Motor neuron (in vitro differentiated cells): ENCODE measurements at regions not wholly inside any gene's neighbourhood (a gene's known extent, or its start where the extent isn't known, plus 50 kb on each side); places are given as distances from the start of the nearest gene placed in this dataset.
A peak's percentile ranks its signal among the peaks of the same experiment; 100 is the strongest.
"Not testable (repeated sequence)": the region's sequence is repeated elsewhere in the genome, so short reads cannot be mapped to it uniquely, and the experiment has no call there.

ENCODE experiments used
- ATAC-seq, 8 experiments: fragments of 200-7000 bp; cut with Tn5 transposase; replicated peaks in 6 of 8; 2 replicates each; pipeline ENCODE4 v1.8.0; 2021; ENCODE audit warnings: mild to moderate bottlenecking in 8 of 8, moderate library complexity in 8 of 8
- H3K27ac ChIP-seq, 2 donors: fragments of 250-450 bp; sonication (Bioruptor Pico); 2 replicates each; pipeline ENCODE4 v1.9.0; 2021; ENCODE audit warnings: antibody characterized with exemption in 2 of 2, mild to moderate bottlenecking in 2 of 2, moderate library complexity in 1 of 2
- H3K4me1 ChIP-seq, 2 donors: fragments of 250-450 bp; sonication (Bioruptor Pico); replicated peaks in 1 of 2; 2 replicates each; pipeline ENCODE4 v1.6.1; 2021; ENCODE audit warnings: antibody characterized with exemption in 2 of 2, mild to moderate bottlenecking in 2 of 2, moderate library complexity in 1 of 2
- H3K4me3 ChIP-seq, 5 donors: fragments of 250-450 bp; sonication (Bioruptor Pico); 2 replicates each; pipeline ENCODE4 v1.9.0; 2021; ENCODE audit warnings: antibody characterized with exemption in 5 of 5, mild to moderate bottlenecking in 5 of 5, moderate library complexity in 4 of 5
- WGBS, 10 experiments: fragments of 450-650 bp; shearing (Covaris generic); methylation state at CpG; one replicate each; pipeline ENCODE4 v1.0.0; 2022; 5-methylcytosine and 5-hydroxymethylcytosine counted together
- in situ Hi-C, 9 experiments: fragments of 400-800 bp; cut with MboI; loops; one replicate each; pipeline ENCODE4 v1.15.0; 2021; ENCODE audit warnings: low sequenced_read_pairs in 9 of 9, low pct_unique_long_range_greater_than_20kb in 2 of 9; ENCODE audit not compliant: unreplicated experiment in 9 of 9

DNA sequence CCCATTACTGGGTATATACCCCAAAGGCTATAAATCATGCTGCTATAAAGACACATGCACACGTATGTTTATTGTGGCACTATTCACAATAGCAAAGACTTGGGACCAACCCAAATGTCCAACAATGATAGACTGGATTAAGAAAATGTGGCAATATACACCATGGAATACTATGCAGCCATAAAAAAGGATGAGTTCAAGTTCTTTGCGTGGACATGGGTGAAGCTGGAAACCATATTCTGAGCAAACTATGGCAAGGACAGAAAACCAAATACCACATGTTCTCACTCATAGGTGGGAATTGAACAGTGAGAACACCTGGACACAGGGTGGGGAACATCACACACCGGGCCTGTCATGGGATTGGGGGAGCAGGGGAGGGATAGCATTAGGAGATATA is 54.4 kb upstream of the MUCL1 start:
- H3K4me1 ChIP-seq, H3K4me3 ChIP-seq, H3K27ac ChIP-seq, in situ Hi-C loops, ATAC-seq: not testable (repeated sequence)
- WGBS, 10 experiments = 8 to 100% (median 92%) methylated on average over 1 to 2 of the region's 3 CpGs; no CpG with 5 or more reads in 3 of the 10 experiments

DNA sequence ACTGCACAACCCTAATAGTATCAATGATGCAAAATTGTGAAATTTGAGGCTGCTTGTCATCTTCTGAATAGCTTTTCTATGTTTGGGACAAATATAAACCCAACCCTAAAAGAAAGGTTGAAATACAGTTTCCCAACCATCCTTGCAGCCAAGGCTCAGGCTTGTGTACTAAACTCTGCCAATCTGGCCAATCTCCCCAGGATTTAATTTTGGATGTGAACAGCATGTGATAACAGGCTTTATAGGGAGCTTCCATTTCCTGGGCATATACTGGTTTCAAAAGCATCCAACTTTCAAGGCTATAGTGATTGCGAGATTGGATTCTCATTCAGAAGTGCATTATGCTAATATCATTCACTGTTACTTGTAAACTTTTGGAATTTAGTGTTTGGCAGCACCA is 55.7 kb upstream of the MUCL1 start:
- Histone ChIP-seq H3K4me1 (no peaks in the 10 kb centered on the region), H3K4me3 (no peak overlapping the region), H3K27ac (no peak overlapping the region)
- no peak for ATAC-seq
- in situ Hi-C loops = no loop called here
- WGBS, 10 experiments = 14 to 100% (median 94%) methylated on average over 1 of the region's 1 CpG; no CpG with 5 or more reads in 6 of the 10 experiments

DNA sequence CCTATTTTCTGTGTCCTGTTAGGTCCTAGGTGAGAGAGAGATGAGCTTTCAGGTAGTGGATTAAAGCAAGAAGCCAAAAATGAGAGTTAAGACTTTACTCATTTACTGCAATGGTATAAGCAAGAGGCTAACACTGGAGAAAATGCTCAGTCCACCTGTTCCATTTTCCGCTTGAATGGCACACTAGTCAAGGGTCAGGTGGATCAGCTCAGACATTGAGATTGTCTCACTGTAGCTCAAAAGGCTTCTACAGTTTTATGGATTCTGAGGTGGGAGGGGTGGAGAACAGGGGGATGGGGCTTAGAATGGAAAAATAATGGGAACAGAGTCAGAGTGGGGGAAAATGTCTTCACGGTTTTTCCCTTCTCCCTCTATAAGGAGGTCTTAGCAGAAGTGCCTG is 57.3 kb upstream of the MUCL1 start:
- Histone ChIP-seq H3K4me3 (no peak overlapping the region), H3K4me1 (no peaks in the 10 kb centered on the region), H3K27ac (no peak overlapping the region)
- 40 to 100% (median 65%) methylated on average over 1 to 2 of the region's 2 CpGs; no CpG with 5 or more reads in 6 of the 10 experiments for WGBS, 10 experiments
- no peak for ATAC-seq
- in situ Hi-C loops = no loop called here

DNA sequence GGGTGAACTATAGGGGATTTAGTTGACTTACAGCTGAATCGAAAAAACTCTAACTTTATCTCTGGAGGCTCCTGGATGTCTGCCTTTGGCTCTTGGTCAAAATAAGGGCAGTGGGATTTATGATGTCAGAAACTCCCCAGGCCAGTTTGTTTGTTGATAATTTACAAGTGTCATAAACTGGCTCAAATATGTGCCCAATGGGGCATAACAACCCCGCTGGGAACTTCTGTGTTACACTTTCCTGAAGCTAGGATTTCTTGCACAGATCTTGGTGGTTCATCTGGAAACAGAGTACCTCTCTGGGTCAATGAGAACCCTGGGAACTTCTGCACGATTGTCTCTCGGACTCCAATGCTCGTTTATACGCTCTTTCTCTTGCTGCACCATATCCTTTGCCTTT is 58.7 kb upstream of the MUCL1 start:
- Histone ChIP-seq H3K27ac (no peak overlapping the region), H3K4me3 (no peak overlapping the region), H3K4me1 (no peaks in the 10 kb centered on the region)
- in situ Hi-C loops = no loop called here
- 0 to 90% (median 70%) methylated on average over 1 to 6 of the region's 6 CpGs for WGBS, 10 experiments
- no peak for ATAC-seq

DNA sequence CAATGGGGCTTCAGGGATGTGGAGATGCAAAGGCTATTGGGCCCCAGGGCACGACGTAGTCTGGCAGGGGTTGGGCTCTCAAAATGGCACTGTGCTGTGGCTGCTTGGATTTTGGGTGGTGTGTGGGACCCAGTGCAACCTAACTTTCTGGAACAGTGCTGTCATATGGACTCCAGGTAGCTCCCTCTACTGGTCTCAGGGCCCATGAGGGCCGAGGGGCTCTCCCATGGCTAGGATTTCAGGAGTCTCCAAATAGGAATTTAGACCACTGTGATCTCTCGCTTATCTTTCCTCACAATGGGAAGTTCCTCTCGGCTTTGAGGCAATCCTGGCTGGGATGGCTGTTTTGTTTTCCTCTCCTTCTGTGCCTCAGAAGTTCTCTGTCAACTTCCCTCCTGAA is 68.2 kb upstream of the MUCL1 start:
- H3K4me3 ChIP-seq = no peak overlapping the region
- no peak overlapping the region for H3K27ac ChIP-seq
- WGBS, 10 experiments = 0 to 100% (median 79%) methylated on average over 1 to 5 of the region's 5 CpGs; no CpG with 5 or more reads in 5 of the 10 experiments
- H3K4me1 ChIP-seq = no peaks in the 10 kb centered on the region
- no peak for ATAC-seq
- in situ Hi-C loops = no loop called here

DNA sequence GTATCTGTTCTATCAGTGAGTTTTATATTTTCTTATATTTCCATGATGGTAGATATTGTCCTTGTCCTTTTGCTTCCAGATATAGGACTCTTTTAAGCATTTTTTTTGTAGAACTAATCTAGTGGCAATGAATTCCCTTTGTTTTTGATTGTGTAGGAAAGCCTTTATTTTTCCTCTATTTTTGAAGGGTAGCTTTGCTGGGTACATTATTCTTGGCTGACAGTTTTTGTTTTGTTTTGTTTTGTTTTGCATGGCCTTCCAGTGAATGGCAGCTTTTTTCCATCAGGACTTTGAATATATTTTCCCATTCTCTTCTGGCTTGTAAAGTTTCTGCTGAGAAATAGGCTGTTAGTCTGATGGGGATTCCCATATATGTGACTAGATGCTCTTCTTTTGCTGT is 70.2 kb upstream of the MUCL1 start:
- no peak overlapping the region for H3K4me3 ChIP-seq
- no peak for ATAC-seq
- H3K27ac ChIP-seq = no peak overlapping the region
- in situ Hi-C loops = no loop called here
- H3K4me1 ChIP-seq = no peaks in the 10 kb centered on the region

DNA sequence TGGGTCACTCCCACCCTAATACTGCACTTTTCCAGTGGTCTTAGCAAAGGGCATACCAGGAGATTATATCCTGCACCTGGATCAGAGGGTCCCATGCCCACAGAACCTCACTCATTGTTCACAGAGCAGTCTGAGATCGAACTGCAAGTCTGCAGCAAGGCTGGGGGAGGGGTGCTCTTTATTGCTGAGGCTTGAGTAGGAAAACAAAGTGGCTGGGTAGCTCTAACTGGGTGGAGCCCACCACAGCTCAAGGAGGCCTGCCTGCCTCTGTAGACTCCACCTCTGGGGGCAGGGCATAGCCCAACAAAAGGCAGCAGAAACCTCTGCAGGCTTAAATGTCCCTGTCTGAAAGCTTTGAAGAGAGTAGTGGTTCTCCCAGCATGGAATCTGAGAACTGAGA is 77.3 kb upstream of the MUCL1 start:
- H3K27ac ChIP-seq, H3K4me3 ChIP-seq, H3K4me1 ChIP-seq, ATAC-seq, in situ Hi-C loops: not testable (repeated sequence)
- WGBS, 10 experiments = 20 to 67% (median 50%) methylated on average over 1 of the region's 1 CpG; no CpG with 5 or more reads in 7 of the 10 experiments

DNA sequence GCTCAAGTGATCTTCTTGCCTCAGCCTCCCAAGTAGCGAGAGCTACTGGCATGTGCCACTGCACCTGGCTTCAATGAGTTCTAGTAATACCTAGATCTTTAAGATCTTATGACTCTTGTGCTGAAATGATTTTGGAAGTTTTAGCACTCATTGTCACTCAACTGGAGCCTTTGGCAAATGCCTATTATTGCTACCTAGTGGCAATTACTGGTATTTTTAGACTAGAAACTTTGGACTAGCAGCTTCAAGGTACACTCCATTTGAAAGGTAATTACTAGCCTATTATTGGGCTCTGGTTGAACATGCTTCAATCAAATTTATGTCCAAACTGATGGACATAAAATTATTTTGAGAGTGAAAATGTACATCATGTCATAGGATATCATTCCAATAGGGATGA is 80.7 kb upstream of the MUCL1 start:
- Histone ChIP-seq H3K4me3 (no peak overlapping the region), H3K4me1 (no peaks in the 10 kb centered on the region), H3K27ac (no peak overlapping the region)
- in situ Hi-C loops = loop anchor here in 2 of 9 experiments (25.0 kb wide), 2 partner anchors 189 to 289 kb away; no protein-coding TSS in a partner anchor
- 50 to 100% (median 92%) methylated on average over 1 of the region's 1 CpG; no CpG with 5 or more reads in 4 of the 10 experiments for WGBS, 10 experiments
- ATAC-seq = no peak

DNA sequence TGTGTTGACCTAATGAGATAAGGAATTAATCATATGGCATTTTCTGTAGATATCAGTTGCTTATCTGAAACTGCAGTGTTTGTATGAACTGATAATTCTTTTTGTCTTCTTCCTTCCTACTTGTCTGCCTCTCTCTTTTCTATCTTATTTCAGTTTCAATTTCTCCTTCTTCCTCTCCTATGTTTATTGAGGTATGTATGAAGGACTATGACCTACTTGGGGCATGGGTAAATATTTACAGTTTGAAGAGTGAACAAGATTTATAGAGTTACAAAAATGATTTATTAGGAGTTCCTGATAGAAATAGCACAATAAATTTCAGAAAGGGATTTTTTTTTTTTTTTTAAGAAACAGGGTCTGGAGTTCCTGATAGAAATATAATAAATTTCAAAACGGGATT is 88.7 kb upstream of the MUCL1 start:
- Histone ChIP-seq H3K4me3 (no peak overlapping the region), H3K27ac (no peak overlapping the region), H3K4me1 (no peaks in the 10 kb centered on the region)
- WGBS, 10 experiments = 0 to 70% (median 33%) methylated on average over 1 of the region's 1 CpG; no CpG with 5 or more reads in 2 of the 10 experiments
- in situ Hi-C loops = loop anchor here in 2 of 9 experiments (25.0 kb wide), 2 partner anchors 197 to 297 kb away; no protein-coding TSS in a partner anchor
- ATAC-seq = no peak

DNA sequence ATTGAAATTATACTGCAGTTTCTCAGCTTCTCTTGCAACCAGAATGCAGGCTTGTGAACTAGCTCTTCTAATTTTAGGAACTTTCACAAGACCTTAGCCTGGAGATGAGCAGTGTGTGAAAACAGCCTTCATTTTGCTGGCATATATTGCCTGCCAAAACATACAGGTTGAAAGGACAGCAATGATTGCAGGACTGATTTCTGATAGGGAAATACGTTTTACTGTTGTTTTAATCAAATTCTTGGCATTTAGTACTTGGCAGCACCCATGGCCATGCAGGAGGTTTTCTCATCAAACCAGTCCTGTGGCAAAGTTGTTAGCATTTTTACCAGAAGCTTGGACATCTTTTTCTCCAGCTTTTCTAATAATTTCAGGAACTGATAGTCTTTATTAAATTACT is 91.9 kb upstream of the MUCL1 start:
- no peak for ATAC-seq
- 0 to 100% (median 78%) methylated on average over 1 of the region's 1 CpG; no CpG with 5 or more reads in 3 of the 10 experiments for WGBS, 10 experiments
- in situ Hi-C loops = loop anchor here in 2 of 9 experiments (25.0 kb wide), 2 partner anchors 200 to 300 kb away; no protein-coding TSS in a partner anchor
- Histone ChIP-seq H3K27ac (no peak overlapping the region), H3K4me3 (no peak overlapping the region), H3K4me1 (no peaks in the 10 kb centered on the region)

DNA sequence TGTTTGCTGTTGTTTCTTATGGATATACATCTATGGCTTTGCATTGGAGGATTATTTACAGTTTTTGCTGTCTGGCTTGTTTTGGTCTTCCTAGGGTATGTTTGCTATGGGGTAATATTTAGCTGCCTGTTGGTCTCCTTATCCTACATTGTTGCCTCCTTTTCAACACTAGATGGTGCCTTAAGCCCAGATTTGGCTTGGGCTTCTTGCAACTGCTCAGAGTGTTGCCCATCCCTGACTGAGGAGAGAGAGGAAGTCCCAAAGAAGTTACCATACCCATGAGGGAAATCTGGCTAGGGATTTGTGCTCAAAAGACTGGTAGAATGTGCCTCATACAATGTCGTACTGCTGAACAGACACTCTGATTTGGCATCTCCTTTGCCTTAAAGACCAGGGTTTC is 94.6 kb upstream of the MUCL1 start:
- H3K27ac ChIP-seq = no peak overlapping the region
- ATAC-seq = peak in 3 of 8 experiments; percentile 84 to 94 (median 88)
- in situ Hi-C loops = loop anchor here in 2 of 9 experiments (25.0 kb wide), 2 partner anchors 203 to 303 kb away; no protein-coding TSS in a partner anchor
- no peaks in the 10 kb centered on the region for H3K4me1 ChIP-seq
- WGBS, 10 experiments = 0 to 100% (median 35%) methylated on average over 1 of the region's 1 CpG; no CpG with 5 or more reads in 6 of the 10 experiments
- no peak overlapping the region for H3K4me3 ChIP-seq

DNA sequence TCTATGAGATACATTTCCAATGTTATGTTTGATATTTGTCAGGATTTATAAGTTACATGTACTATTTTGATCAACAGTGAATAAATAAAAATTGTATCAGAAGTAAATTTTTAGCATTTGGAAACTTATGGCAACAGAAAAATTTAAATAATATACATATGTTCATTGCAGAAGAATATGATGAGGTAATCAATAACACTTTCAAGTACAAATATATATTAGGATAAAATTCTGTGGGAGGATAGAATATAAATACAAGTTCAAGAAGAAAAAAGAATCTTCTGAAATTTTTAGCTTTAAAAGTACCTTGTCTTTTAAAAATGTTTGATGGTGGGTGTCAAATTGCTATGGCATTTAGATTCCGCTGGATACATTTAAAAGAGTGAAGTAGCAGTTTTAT is 102.8 kb upstream of the MUCL1 start:
- Histone ChIP-seq H3K27ac (no peak overlapping the region), H3K4me1 (no peaks in the 10 kb centered on the region), H3K4me3 (no peak overlapping the region)
- 36 to 100% (median 83%) methylated on average over 1 of the region's 1 CpG; no CpG with 5 or more reads in 1 of the 10 experiments for WGBS, 10 experiments
- in situ Hi-C loops = loop anchor here in 2 of 9 experiments (25.0 kb wide), 2 partner anchors 211 to 311 kb away; no protein-coding TSS in a partner anchor
- no peak for ATAC-seq

DNA sequence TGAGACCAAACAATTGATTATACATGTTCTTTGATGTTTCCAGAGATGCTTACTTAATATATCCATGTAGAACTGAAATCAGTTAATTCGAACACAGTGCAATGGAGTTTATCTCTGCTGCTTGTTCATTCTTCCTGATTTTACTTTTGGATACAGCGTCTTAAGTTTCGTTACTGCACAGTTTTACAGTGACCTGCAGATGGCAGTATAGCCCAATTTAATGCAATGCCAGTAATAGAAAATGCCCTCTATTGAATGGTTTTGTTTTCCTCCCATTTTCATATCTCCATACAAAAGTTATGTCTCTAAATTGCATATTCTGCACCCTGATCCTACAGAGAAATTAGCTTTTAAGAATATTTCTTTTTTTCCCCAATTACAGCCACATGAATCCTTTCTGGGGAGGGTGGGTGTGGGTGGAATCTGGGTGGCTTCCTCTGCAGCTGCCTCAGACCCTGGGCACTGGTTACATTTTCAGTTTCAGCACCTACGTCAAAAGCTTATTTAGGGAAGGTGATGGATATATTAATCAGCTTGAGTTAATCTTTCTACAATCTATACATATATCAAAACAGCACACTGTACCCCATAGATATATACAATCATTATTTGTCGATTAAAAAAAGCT is 101.1 kb upstream of the DCD start:
- in situ Hi-C loops = loop anchor here in 5 of 9 experiments (10.0 to 25.0 kb wide), 2 partner anchors 213 to 215 kb away; no protein-coding TSS in a partner anchor
- H3K27ac ChIP-seq = no peak overlapping the region
- no peak overlapping the region for H3K4me3 ChIP-seq
- ATAC-seq = peak in 4 of 8 experiments; percentile 39 to 77 (median 70)
- WGBS, 10 experiments = 0 to 32% (median 13%) methylated on average over 1 to 5 of the region's 5 CpGs; no CpG with 5 or more reads in 1 of the 10 experiments
- H3K4me1 ChIP-seq = no peaks in the 10 kb centered on the region
